Spleen (tissue), 11 donors: ENCODE measurements at regions not wholly inside any gene's neighbourhood (a gene's known extent, or its start where the extent isn't known, plus 50 kb on each side); places are given as distances from the start of the nearest gene placed in this dataset.

Source experiments
- DNase-seq: peaks from one replicate; pipeline ENCODE4 v3.0.0-alpha.2; 2020
- H3K27ac ChIP-seq, 8 donors: fragments of 200-600 bp; sonication (generic) in 7 of 8; 1 replicate in 4 of 8; 2 replicates in 4 of 8; pipeline versions ENCODE4 v1.5.0 to v1.8.0; 2016 to 2021; ENCODE audit warnings: inconsistent platforms in 4 of 8, mild to moderate bottlenecking in 4 of 8, moderate library complexity in 1 of 8
- H3K27me3 ChIP-seq, 7 donors: fragments of 200-600 bp; sonication (generic) in 6 of 7; replicated peaks in 1 of 7; 1 replicate in 4 of 7; 2 replicates in 3 of 7; pipeline versions ENCODE4 v1.5.0 to v1.8.0; 2016 to 2021; ENCODE audit warnings: inconsistent platforms in 3 of 7, mild to moderate bottlenecking in 1 of 7
- H3K36me3 ChIP-seq, 6 donors: fragments of 200-600 bp; sonication (generic) in 5 of 6; 1 replicate in 4 of 6; 2 replicates in 2 of 6; pipeline versions ENCODE4 v1.5.0 to v1.8.0; 2016 to 2021; ENCODE audit warnings: inconsistent platforms in 2 of 6
- H3K4me1 ChIP-seq, 6 donors: fragments of 200-600 bp; sonication (generic) in 5 of 6; 1 replicate in 3 of 6; 2 replicates in 3 of 6; pipeline versions ENCODE4 v1.5.0 to v1.8.0; 2016 to 2021; ENCODE audit warnings: inconsistent platforms in 3 of 6
- H3K4me3 ChIP-seq, 8 donors: fragments of 200-600 bp; sonication (generic) in 7 of 8; 1 replicate in 4 of 8; 2 replicates in 4 of 8; pipeline versions ENCODE4 v1.5.0 to v1.8.0; 2016 to 2021; ENCODE audit warnings: inconsistent platforms in 4 of 8, mild to moderate bottlenecking in 4 of 8, moderate library complexity in 2 of 8
- H3K9me3 ChIP-seq, 8 donors: fragments of 200-600 bp; sonication (generic) in 7 of 8; 1 replicate in 4 of 8; 2 replicates in 4 of 8; pipeline versions ENCODE4 v1.5.0 to v1.8.0; 2016 to 2021; ENCODE audit warnings: inconsistent platforms in 4 of 8
- POLR2A ChIP-seq, 3 donors: fragments of 450-650 bp; IDR thresholded peaks; one replicate each; pipeline ENCODE4 v1.5.1; 2017; ENCODE audit warnings: antibody characterized with exemption in 3 of 3, mild to moderate bottlenecking in 1 of 3
- POLR2AphosphoS5 ChIP-seq, 3 donors: sonication (generic); formaldehyde crosslinking; IDR thresholded peaks; one replicate each; pipeline ENCODE4 v1.5.1; 2017; ENCODE audit warnings: antibody characterized with exemption in 3 of 3
- WGBS, 5 donors: extraction: QIAGEN DNeasy Blood & Tissue Kit in 3 of 5; methylation state at CpG; one replicate each; pipeline versions ENCODE4 v1.1.5 to v1.1.7; 2013 to 2018; 5-methylcytosine and 5-hydroxymethylcytosine counted together
- intact Hi-C: fragments of 100-400 bp; cut with DNase I; formaldehyde crosslinking; loops from one replicate; pipeline ENCODE4 v1.15.0; 2023; ENCODE audit warnings: low total_unique reads
- TF ChIP-seq, protein P1 (sequence below), 11 experiments: fragments of 200-600 bp in 7 of 11; fragments of 450-650 bp in 4 of 11; sonication (generic) in 4 of 11; IDR thresholded peaks in 8 of 11; conservative IDR thresholded peaks in 3 of 11; 1 replicate in 7 of 11; 2 replicates in 4 of 11; pipeline versions ENCODE4 v1.4.0 to v1.8.0; 2016 to 2021; ENCODE audit warnings: antibody characterized with exemption in 11 of 11, inconsistent platforms in 4 of 11, mild to moderate bottlenecking in 1 of 11
- donor health status: healthy with polysubstance abuse.
- donor health status: DM: no; HTN: no; CAD: no; lungs with moderate emphysema.
- donor health status: DM: no; HTN: no; CAD: no.
- donor health status: Bipolar disorder and iron deficiency.
- donor health status: healthy.
- donor health status: DM: no; HTN: no; CAD: no.
- donor health status: DM: yes; HTN: yes; CAD: no.

- no peak for DNase-seq
- TF ChIP-seq POLR2AphosphoS5 (IDR thresholded peaks at IDR 0.05): no peak
- TF ChIP-seq POLR2A (IDR thresholded peaks at IDR 0.05): no peak
- TF ChIP-seq, protein P1, sequence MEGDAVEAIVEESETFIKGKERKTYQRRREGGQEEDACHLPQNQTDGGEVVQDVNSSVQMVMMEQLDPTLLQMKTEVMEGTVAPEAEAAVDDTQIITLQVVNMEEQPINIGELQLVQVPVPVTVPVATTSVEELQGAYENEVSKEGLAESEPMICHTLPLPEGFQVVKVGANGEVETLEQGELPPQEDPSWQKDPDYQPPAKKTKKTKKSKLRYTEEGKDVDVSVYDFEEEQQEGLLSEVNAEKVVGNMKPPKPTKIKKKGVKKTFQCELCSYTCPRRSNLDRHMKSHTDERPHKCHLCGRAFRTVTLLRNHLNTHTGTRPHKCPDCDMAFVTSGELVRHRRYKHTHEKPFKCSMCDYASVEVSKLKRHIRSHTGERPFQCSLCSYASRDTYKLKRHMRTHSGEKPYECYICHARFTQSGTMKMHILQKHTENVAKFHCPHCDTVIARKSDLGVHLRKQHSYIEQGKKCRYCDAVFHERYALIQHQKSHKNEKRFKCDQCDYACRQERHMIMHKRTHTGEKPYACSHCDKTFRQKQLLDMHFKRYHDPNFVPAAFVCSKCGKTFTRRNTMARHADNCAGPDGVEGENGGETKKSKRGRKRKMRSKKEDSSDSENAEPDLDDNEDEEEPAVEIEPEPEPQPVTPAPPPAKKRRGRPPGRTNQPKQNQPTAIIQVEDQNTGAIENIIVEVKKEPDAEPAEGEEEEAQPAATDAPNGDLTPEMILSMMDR (IDR thresholded peaks at IDR 0.05 in 8 of 11, conservative IDR thresholded peaks at IDR 0.05 in 3 of 11): no peak
- H3K9me3 ChIP-seq: no peaks in the 10 kb centered on the region
- intact Hi-C loops: no loop called here
- H3K27me3 ChIP-seq: no peaks in the 10 kb centered on the region
- WGBS, 5 donors: 77 to 89% (median 78%) methylated on average over 2 of the region's 2 CpGs
- H3K36me3 ChIP-seq: no peaks in the 10 kb centered on the region
- H3K4me1 ChIP-seq: no peaks in the 10 kb centered on the region
- H3K27ac ChIP-seq: no peak overlapping the region
- H3K4me3 ChIP-seq: no peak overlapping the region
Measured at GRCh38 chr6:100289285-100289684, 175.4 kb downstream of the SIM1 start.

GRCh38 chr6:100288311-100288710 is 176.4 kb downstream of the SIM1 start:
- no peak overlapping the region for H3K4me3 ChIP-seq
- 86 to 94% (median 91%) methylated on average over 4 of the region's 4 CpGs for WGBS, 5 donors
- TF ChIP-seq, protein P1 (IDR thresholded peaks at IDR 0.05 in 8 of 11, conservative IDR thresholded peaks at IDR 0.05 in 3 of 11): no peak
- TF ChIP-seq POLR2AphosphoS5 (IDR thresholded peaks at IDR 0.05): no peak
- TF ChIP-seq POLR2A (IDR thresholded peaks at IDR 0.05): no peak
- H3K27me3 ChIP-seq: no peaks in the 10 kb centered on the region
- intact Hi-C loops: no loop called here
- H3K36me3 ChIP-seq: no peaks in the 10 kb centered on the region
- H3K4me1 ChIP-seq: no peaks in the 10 kb centered on the region
- H3K27ac ChIP-seq: no peak overlapping the region
- H3K9me3 ChIP-seq: no peaks in the 10 kb centered on the region
- no peak for DNase-seq

DNA sequence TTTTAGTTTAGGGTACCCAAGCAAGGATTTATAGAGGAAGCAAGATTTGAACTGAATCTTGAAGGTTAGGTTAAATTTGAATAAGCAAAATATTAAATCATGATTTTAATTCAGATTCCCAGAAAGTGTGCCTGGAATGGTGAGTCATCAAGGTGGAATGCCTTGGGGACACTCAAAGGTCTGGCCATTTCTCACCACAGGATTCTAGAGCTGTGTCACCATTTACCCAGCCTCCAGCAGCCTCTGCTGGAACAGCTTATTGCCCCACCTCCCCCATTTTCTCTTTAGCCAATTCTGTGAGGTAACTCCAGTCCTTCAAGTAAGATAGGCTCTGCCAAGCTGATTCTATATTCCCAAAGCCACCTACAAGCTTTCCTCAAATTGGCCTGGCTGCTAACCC is 181.4 kb downstream of the SIM1 start:
- Histone ChIP-seq H3K9me3 (no peaks in the 10 kb centered on the region), H3K4me1 (no peaks in the 10 kb centered on the region), H3K27me3 (peaks cover 0 to 7% (median 0%) of the 10 kb centered on the region in 7 donors), H3K4me3 (no peak overlapping the region), H3K27ac (no peak overlapping the region), H3K36me3 (no peaks in the 10 kb centered on the region)
- no peak for DNase-seq
- TF ChIP-seq, protein P1 (IDR thresholded peaks at IDR 0.05 in 8 of 11, conservative IDR thresholded peaks at IDR 0.05 in 3 of 11): no peak
- no peak for TF ChIP-seq POLR2AphosphoS5 (IDR thresholded peaks at IDR 0.05)
- TF ChIP-seq POLR2A (IDR thresholded peaks at IDR 0.05): no peak
- intact Hi-C loops: no loop called here

DNA sequence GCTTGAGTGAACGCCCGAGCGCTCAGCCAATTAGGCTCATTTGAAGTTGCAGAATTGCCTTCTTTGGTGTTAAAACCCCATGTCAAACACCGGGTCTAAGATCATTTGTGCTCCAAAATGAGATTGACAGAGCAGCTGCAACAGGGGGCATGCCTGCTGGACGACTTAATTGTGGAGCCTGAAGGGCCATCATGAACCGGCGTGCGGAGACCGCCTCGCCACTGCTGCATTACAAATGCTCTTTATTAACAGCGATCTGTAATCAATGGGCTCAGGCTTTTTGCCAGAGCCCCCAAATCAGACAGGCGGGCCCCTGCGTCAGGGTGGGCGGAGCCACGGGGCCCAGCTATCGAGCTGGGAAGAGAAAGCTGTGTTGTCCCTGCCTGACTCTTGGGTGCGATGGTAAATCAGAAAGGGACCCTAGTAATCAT is 183.2 kb downstream of the SIM1 start:
- TF ChIP-seq, protein P1 (IDR thresholded peaks at IDR 0.05 in 8 of 11, conservative IDR thresholded peaks at IDR 0.05 in 3 of 11): no peak
- TF ChIP-seq POLR2AphosphoS5 (IDR thresholded peaks at IDR 0.05): no peak
- TF ChIP-seq POLR2A (IDR thresholded peaks at IDR 0.05): no peak
- Histone ChIP-seq H3K4me1 (no peaks in the 10 kb centered on the region), H3K27me3 (peaks cover 0 to 7% (median 0%) of the 10 kb centered on the region in 7 donors), H3K9me3 (no peaks in the 10 kb centered on the region), H3K27ac (no peak overlapping the region), H3K4me3 (no peak overlapping the region), H3K36me3 (no peaks in the 10 kb centered on the region)
- WGBS, 5 donors: 13 to 22% (median 20%) methylated on average over 12 to 17 of the region's 17 CpGs
- DNase-seq: no peak
- intact Hi-C loops: no loop called here
